ENCODE measurements at regions not wholly inside any gene's neighbourhood (a gene's known extent, or its start where the extent isn't known, plus 50 kb on each side); places are given as distances from the start of the nearest gene placed in this dataset.

DNA sequence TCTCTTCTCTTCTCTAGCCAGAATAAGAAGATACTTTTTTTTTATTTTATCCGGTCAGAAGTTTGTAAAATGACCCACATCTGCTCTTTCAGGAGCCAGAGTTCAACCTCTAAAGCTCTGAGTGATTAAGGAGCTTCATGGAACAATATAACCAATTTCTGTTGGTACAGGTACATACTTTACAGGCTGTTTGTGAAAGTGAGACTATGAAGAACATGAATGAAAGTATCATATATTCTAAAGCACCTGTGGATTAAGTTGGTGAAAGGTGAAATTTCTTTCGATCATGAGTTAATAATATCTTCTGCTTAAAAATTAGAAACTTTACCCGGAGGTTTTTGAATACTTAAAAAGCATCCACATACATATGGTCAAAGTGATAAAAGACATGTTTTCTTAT, 65.2 kb downstream of the DMRT2 start:
- no peak for DNase-seq (ENCODE audit: low read depth)
- no peak overlapping the region for H3K4me3 ChIP-seq (ENCODE audit: low read depth, low read length)
- TF ChIP-seq, protein P1, sequence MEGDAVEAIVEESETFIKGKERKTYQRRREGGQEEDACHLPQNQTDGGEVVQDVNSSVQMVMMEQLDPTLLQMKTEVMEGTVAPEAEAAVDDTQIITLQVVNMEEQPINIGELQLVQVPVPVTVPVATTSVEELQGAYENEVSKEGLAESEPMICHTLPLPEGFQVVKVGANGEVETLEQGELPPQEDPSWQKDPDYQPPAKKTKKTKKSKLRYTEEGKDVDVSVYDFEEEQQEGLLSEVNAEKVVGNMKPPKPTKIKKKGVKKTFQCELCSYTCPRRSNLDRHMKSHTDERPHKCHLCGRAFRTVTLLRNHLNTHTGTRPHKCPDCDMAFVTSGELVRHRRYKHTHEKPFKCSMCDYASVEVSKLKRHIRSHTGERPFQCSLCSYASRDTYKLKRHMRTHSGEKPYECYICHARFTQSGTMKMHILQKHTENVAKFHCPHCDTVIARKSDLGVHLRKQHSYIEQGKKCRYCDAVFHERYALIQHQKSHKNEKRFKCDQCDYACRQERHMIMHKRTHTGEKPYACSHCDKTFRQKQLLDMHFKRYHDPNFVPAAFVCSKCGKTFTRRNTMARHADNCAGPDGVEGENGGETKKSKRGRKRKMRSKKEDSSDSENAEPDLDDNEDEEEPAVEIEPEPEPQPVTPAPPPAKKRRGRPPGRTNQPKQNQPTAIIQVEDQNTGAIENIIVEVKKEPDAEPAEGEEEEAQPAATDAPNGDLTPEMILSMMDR (IDR thresholded peaks at IDR 0.05; ENCODE audit: low read depth, low read length): no peak
- TF ChIP-seq POLR2A (IDR thresholded peaks at IDR 0.05; ENCODE audit: extremely low read depth, insufficient read length) (no peak), MYC (IDR thresholded peaks at IDR 0.05; ENCODE audit: low read depth, low read length) (no peak)
- TF ChIP-seq, protein P2, sequence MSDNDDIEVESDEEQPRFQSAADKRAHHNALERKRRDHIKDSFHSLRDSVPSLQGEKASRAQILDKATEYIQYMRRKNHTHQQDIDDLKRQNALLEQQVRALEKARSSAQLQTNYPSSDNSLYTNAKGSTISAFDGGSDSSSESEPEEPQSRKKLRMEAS (IDR thresholded peaks at IDR 0.05; ENCODE audit: low read depth, low read length): no peak

DNA sequence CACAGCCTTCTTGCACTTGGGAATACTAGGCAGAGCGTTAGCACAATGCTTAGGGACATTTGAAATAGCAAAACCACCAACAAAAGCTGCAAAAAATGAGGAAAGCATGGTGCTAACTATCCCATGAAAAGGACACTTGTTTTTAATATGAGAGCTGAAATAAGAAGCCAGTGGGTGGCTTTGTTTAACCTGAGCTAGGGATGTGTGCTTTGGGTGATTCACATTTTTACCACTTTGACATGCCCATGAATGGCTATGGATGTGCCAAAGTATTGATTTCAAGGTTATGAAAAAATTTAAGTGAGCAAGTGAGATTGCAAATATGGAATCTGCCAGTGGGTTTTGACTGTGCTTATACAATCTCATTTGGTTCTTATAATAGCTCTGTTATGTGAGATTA, 67.3 kb downstream of the DMRT2 start:
- no peak overlapping the region for H3K4me3 ChIP-seq (ENCODE audit: low read depth, low read length)
- DNase-seq (ENCODE audit: low read depth): no peak
- TF ChIP-seq MYC (IDR thresholded peaks at IDR 0.05; ENCODE audit: low read depth, low read length): no peak
- TF ChIP-seq POLR2A (IDR thresholded peaks at IDR 0.05; ENCODE audit: extremely low read depth, insufficient read length): no peak
- TF ChIP-seq, protein P1 (IDR thresholded peaks at IDR 0.05; ENCODE audit: low read depth, low read length): no peak
- TF ChIP-seq, protein P2 (IDR thresholded peaks at IDR 0.05; ENCODE audit: low read depth, low read length): no peak

DNA sequence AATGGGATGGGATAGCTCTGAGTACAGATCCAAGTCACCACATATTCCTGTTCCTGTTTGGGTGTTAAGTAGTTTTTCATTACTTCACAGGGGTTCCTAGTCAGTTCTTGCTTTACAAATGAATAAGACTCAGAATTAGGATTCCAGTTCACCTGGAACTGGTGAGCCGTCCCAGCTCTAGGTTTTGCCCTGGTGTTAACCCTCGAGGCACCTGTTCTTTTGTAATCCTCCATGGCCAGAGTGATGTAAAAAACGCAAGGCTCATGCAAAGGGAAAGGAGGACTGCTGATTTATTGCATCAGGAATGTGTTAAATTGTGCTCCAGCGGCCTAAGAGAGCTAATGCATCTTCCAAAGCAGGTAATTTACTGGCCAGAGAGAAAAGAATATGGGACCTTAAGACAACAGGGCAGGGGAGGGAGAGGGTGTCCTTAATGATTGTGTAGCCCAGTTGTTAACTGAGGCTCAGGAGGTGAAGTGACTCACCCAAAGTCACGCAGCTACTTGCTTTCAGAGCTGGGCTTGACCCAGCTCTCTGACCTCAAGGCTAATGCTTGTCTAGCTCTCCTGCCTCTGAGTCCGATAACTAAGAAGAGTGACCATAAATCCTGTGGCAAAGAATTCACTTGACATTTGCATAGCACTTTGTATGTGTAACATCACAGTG, 70.5 kb downstream of the DMRT2 start:
- DNase-seq (ENCODE audit: low read depth): no peak
- TF ChIP-seq MYC (IDR thresholded peaks at IDR 0.05; ENCODE audit: low read depth, low read length): no peak
- TF ChIP-seq POLR2A (IDR thresholded peaks at IDR 0.05; ENCODE audit: extremely low read depth, insufficient read length): no peak
- TF ChIP-seq, protein P2 (IDR thresholded peaks at IDR 0.05; ENCODE audit: low read depth, low read length): no peak
- no peak overlapping the region for H3K4me3 ChIP-seq (ENCODE audit: low read depth, low read length)

DNA sequence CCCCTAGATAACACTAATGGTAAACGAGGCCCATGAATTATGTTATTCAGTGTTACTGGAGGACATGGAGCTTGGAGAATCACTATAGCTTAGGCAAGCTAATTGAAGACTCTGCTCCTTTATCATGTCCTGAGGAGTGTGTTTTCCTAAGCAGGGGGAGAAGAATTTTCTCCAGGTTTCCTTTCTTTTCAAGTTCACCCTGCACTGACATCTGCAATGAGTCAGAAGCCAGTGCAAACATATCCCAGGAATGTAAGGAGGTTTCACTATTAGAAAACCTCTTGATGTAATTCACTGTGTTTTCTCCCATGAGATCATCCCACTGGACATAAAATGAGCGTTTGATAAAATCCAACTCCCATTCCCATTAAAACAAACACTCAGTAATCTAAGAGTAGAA, 75.6 kb downstream of the DMRT2 start:
- no peak overlapping the region for H3K4me3 ChIP-seq (ENCODE audit: low read depth, low read length)
- TF ChIP-seq, protein P1 (IDR thresholded peaks at IDR 0.05; ENCODE audit: low read depth, low read length): no peak
- TF ChIP-seq, protein P2 (IDR thresholded peaks at IDR 0.05; ENCODE audit: low read depth, low read length): no peak
- TF ChIP-seq POLR2A (IDR thresholded peaks at IDR 0.05; ENCODE audit: extremely low read depth, insufficient read length) (no peak), MYC (IDR thresholded peaks at IDR 0.05; ENCODE audit: low read depth, low read length) (no peak)
- DNase-seq (ENCODE audit: low read depth): no peak

DNA sequence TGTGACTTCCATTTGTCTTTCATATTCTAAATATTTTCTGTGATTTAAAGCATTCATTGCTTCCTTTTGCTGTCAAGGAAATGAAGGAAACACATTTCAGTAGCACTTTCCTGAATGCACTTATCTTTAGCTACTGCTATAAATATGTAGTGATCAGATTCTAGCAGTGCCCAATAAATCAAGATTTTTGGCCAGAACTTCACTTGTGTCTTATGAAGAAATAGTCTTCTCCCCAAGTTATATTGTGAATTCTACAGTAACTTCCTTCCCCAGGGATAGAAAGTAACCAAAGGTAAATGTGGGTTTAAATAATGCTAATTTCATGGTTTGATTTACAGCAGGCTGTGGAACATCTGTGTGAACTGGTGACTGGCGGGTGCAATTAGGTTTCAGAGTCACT, 77.9 kb downstream of the DMRT2 start:
- TF ChIP-seq, protein P1 (IDR thresholded peaks at IDR 0.05; ENCODE audit: low read depth, low read length): no peak
- TF ChIP-seq POLR2A (IDR thresholded peaks at IDR 0.05; ENCODE audit: extremely low read depth, insufficient read length) (no peak), MYC (IDR thresholded peaks at IDR 0.05; ENCODE audit: low read depth, low read length) (no peak)
- TF ChIP-seq, protein P2 (IDR thresholded peaks at IDR 0.05; ENCODE audit: low read depth, low read length): no peak
- DNase-seq (ENCODE audit: low read depth): no peak
- no peak overlapping the region for H3K4me3 ChIP-seq (ENCODE audit: low read depth, low read length)

DNA sequence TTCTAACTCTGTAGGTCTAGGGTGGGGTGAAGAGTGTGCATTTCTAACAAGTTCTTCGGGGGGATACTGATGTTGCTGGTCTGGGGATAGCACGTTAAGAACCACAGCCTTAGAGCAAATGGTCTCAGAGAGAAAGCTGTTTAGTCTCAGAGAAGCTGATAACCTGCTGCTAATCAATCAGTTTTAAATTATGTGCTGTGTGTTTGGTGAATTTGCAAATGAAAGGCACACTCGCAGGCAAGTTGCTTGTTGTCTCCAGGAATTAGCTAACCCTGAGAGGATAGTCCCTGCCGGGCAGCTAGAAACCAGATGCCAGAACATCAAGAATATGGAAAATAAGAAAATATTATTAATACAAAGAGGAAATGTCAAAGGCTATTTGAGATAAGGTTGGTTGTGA, 79.2 kb downstream of the DMRT2 start:
- no peak for TF ChIP-seq MYC (IDR thresholded peaks at IDR 0.05; ENCODE audit: low read depth, low read length)
- TF ChIP-seq, protein P2 (IDR thresholded peaks at IDR 0.05; ENCODE audit: low read depth, low read length): no peak
- no peak for TF ChIP-seq POLR2A (IDR thresholded peaks at IDR 0.05; ENCODE audit: extremely low read depth, insufficient read length)
- TF ChIP-seq, protein P1 (IDR thresholded peaks at IDR 0.05; ENCODE audit: low read depth, low read length): no peak

More for the DNA sequence above, 79.2 kb downstream of the DMRT2 start:
- no peak overlapping the region for H3K4me3 ChIP-seq (ENCODE audit: low read depth, low read length)
- DNase-seq (ENCODE audit: low read depth): no peak

Measured in NB4 (cell line).